Thyroid gland (tissue), 4 donors: ENCODE measurements at regions not wholly inside any gene's neighbourhood (a gene's known extent, or its start where the extent isn't known, plus 50 kb on each side); places are given as distances from the start of the nearest gene placed in this dataset.

ENCODE experiments used
- CTCF ChIP-seq, 6 experiments: fragments of 200-600 bp in 3 of 6; fragments of 450-650 bp in 3 of 6; sonication (generic) in 3 of 6; IDR thresholded peaks; one replicate each; pipeline ENCODE4 v1.5.1; 2016 to 2019; ENCODE audit warnings: antibody characterized with exemption in 6 of 6, mild to moderate bottlenecking in 2 of 6, inconsistent platforms in 1 of 6, moderate library complexity in 1 of 6
- POLR2A ChIP-seq, 2 donors: fragments of 450-650 bp; IDR thresholded peaks; one replicate each; pipeline ENCODE4 v1.6.1; 2017; ENCODE audit warnings: antibody characterized with exemption in 2 of 2, mild to moderate bottlenecking in 2 of 2, moderate library complexity in 1 of 2

GRCh38 chr11:130560781-130561109 lies 112.3 kb downstream of the ADAMTS15 start:
- TF ChIP-seq POLR2A (IDR thresholded peaks at IDR 0.05), result no peak
- no peak for TF ChIP-seq CTCF (IDR thresholded peaks at IDR 0.05)
